ENCODE measurements at regions not wholly inside any gene's neighbourhood (a gene's known extent, or its start where the extent isn't known, plus 50 kb on each side); places are given as distances from the start of the nearest gene placed in this dataset.
"Not testable (repeated sequence)": the region's sequence is repeated elsewhere in the genome, so short reads cannot be mapped to it uniquely, and the experiment has no call there.

GRCh38 chr5:58312299-58312698 is 147.6 kb downstream of the PLK2 start:
- ATAC-seq (ENCODE audit: low read depth in 2 of 2) (no peak), DNase-seq (no peak)
- no peak overlapping the region for H3K27ac Mint-ChIP-seq
- H3K36me3 Mint-ChIP-seq, result no peaks in the 10 kb centered on the region
- no peaks in the 10 kb centered on the region for H3K4me1 Mint-ChIP-seq
- H3K9me3 Mint-ChIP-seq, result peaks cover 0 to 4% (median 0%) of the 10 kb centered on the region in 7 donors
- H3K27me3 Mint-ChIP-seq, result no peaks in the 10 kb centered on the region
- H3K4me3 Mint-ChIP-seq, result no peak overlapping the region

- Mint-ChIP-seq H3K9me3 (peaks cover 0 to 4% (median 0%) of the 10 kb centered on the region in 7 donors), H3K4me3 (no peak overlapping the region), H3K36me3 (no peaks in the 10 kb centered on the region), H3K4me1 (no peaks in the 10 kb centered on the region), H3K27ac (no peak overlapping the region), H3K27me3 (no peaks in the 10 kb centered on the region)
- ATAC-seq (ENCODE audit: low read depth in 2 of 2) (no peak), DNase-seq (no peak)
Observed at GRCh38 chr5:58311526-58311925, 148.4 kb downstream of the PLK2 start.

- H3K27ac Mint-ChIP-seq; ATAC-seq (ENCODE audit: low read depth in 2 of 2); H3K27me3 Mint-ChIP-seq; H3K36me3 Mint-ChIP-seq; H3K4me1 Mint-ChIP-seq; H3K9me3 Mint-ChIP-seq; DNase-seq; H3K4me3 Mint-ChIP-seq: not testable (repeated sequence)
Observed at GRCh38 chr5:58308384-58308783, 151.5 kb downstream of the PLK2 start.

GRCh38 chr5:58300346-58300895 is 159.5 kb downstream of the PLK2 start:
- DNase-seq (no peak), ATAC-seq (ENCODE audit: low read depth in 2 of 2) (no peak)
- H3K27ac Mint-ChIP-seq, result no peak overlapping the region
- H3K36me3 Mint-ChIP-seq, result no peaks in the 10 kb centered on the region
- no peaks in the 10 kb centered on the region for H3K27me3 Mint-ChIP-seq
- no peak overlapping the region for H3K4me3 Mint-ChIP-seq
- no peaks in the 10 kb centered on the region for H3K4me1 Mint-ChIP-seq
- no peaks in the 10 kb centered on the region for H3K9me3 Mint-ChIP-seq

- Mint-ChIP-seq H3K36me3 (no peaks in the 10 kb centered on the region), H3K4me1 (peaks cover 0 to 2% (median 0%) of the 10 kb centered on the region in 3 donors), H3K4me3 (no peak overlapping the region), H3K27me3 (no peaks in the 10 kb centered on the region), H3K9me3 (no peaks in the 10 kb centered on the region), H3K27ac (no peak overlapping the region)
- ATAC-seq (ENCODE audit: low read depth in 2 of 2) (no peak), DNase-seq (no peak)
Observed at GRCh38 chr5:58299256-58299655, 160.6 kb downstream of the PLK2 start.

GRCh38 chr5:58294598-58295305 is 165.1 kb downstream of the PLK2 start:
- Mint-ChIP-seq H3K36me3 (no peaks in the 10 kb centered on the region), H3K27me3 (no peaks in the 10 kb centered on the region), H3K27ac (no peak overlapping the region), H3K9me3 (peaks cover 0 to 6% (median 2%) of the 10 kb centered on the region in 7 donors), H3K4me3 (no peak overlapping the region), H3K4me1 (peaks cover 0 to 4% (median 0%) of the 10 kb centered on the region in 3 donors)
- DNase-seq (peak; percentile 0), ATAC-seq (ENCODE audit: low read depth in 2 of 2) (peak in 1 of 2 donors; percentile 68)

- H3K9me3 Mint-ChIP-seq; H3K27me3 Mint-ChIP-seq; H3K4me1 Mint-ChIP-seq; ATAC-seq (ENCODE audit: low read depth in 2 of 2); H3K4me3 Mint-ChIP-seq; H3K27ac Mint-ChIP-seq; H3K36me3 Mint-ChIP-seq; DNase-seq: not testable (repeated sequence)
Observed at GRCh38 chr5:58288275-58288674, 171.6 kb downstream of the PLK2 start.

GRCh38 chr5:58286741-58287140 is 173.1 kb downstream of the PLK2 start:
- H3K27ac Mint-ChIP-seq, result no peak overlapping the region

GRCh38 chr5:58285900-58286299 is 174.0 kb downstream of the PLK2 start:
- Mint-ChIP-seq H3K4me1 (no peaks in the 10 kb centered on the region), H3K27ac (no peak overlapping the region), H3K27me3 (peaks cover 0 to 8% (median 0%) of the 10 kb centered on the region in 3 donors), H3K4me3 (no peak overlapping the region), H3K9me3 (peaks cover 0 to 4% (median 0%) of the 10 kb centered on the region in 7 donors), H3K36me3 (no peaks in the 10 kb centered on the region)
- no peak for ATAC-seq (ENCODE audit: low read depth in 2 of 2)
- DNase-seq, result no peak

More at GRCh38 chr5:58286741-58287140, 173.1 kb downstream of the PLK2 start:
- Mint-ChIP-seq H3K36me3 (no peaks in the 10 kb centered on the region), H3K9me3 (peaks cover 0 to 4% (median 0%) of the 10 kb centered on the region in 7 donors), H3K4me1 (no peaks in the 10 kb centered on the region), H3K27me3 (peaks cover 0 to 8% (median 0%) of the 10 kb centered on the region in 3 donors), H3K4me3 (no peak overlapping the region)
- ATAC-seq (ENCODE audit: low read depth in 2 of 2) (no peak), DNase-seq (no peak)

GRCh38 chr5:58284886-58285285 is 175.0 kb downstream of the PLK2 start:
- peaks cover 0 to 4% (median 0%) of the 10 kb centered on the region in 7 donors for H3K9me3 Mint-ChIP-seq
- ATAC-seq (ENCODE audit: low read depth in 2 of 2) (no peak), DNase-seq (no peak)
- H3K27ac Mint-ChIP-seq, result no peak overlapping the region
- H3K27me3 Mint-ChIP-seq, result peaks cover 0 to 8% (median 0%) of the 10 kb centered on the region in 3 donors
- no peaks in the 10 kb centered on the region for H3K36me3 Mint-ChIP-seq
- no peaks in the 10 kb centered on the region for H3K4me1 Mint-ChIP-seq
- no peak overlapping the region for H3K4me3 Mint-ChIP-seq

GRCh38 chr5:58281189-58281588 is 178.7 kb downstream of the PLK2 start:
- Mint-ChIP-seq H3K27ac (peak overlapping the region in 1 of 6 donors; percentile 5), H3K4me3 (no peak overlapping the region), H3K4me1 (no peaks in the 10 kb centered on the region), H3K9me3 (peaks cover 0 to 1% (median 0%) of the 10 kb centered on the region in 7 donors), H3K36me3 (no peaks in the 10 kb centered on the region), H3K27me3 (peaks cover 0 to 5% (median 4%) of the 10 kb centered on the region in 3 donors)
- DNase-seq (no peak), ATAC-seq (ENCODE audit: low read depth in 2 of 2) (no peak)

- ATAC-seq (ENCODE audit: low read depth in 2 of 2) (no peak), DNase-seq (no peak)
- Mint-ChIP-seq H3K9me3 (peaks cover 0 to 1% (median 0%) of the 10 kb centered on the region in 7 donors), H3K4me1 (no peaks in the 10 kb centered on the region), H3K4me3 (no peak overlapping the region), H3K27me3 (peaks cover 0 to 5% (median 0%) of the 10 kb centered on the region in 3 donors), H3K27ac (no peak overlapping the region), H3K36me3 (no peaks in the 10 kb centered on the region)
Observed at GRCh38 chr5:58279259-58279658, 180.6 kb downstream of the PLK2 start.

- H3K4me1 Mint-ChIP-seq, result no peaks in the 10 kb centered on the region
- DNase-seq (no peak), ATAC-seq (ENCODE audit: low read depth in 2 of 2) (no peak)
- H3K27me3 Mint-ChIP-seq, result peaks cover 0 to 11% (median 9%) of the 10 kb centered on the region in 3 donors
- H3K36me3 Mint-ChIP-seq, result no peaks in the 10 kb centered on the region
- peaks cover 0 to 1% (median 0%) of the 10 kb centered on the region in 7 donors for H3K9me3 Mint-ChIP-seq
- no peak overlapping the region for H3K4me3 Mint-ChIP-seq
- H3K27ac Mint-ChIP-seq, result no peak overlapping the region
Observed at GRCh38 chr5:58276431-58276830, 183.5 kb downstream of the PLK2 start.

GRCh38 chr5:58275516-58275915 is 184.4 kb downstream of the PLK2 start:
- no peak overlapping the region for H3K4me3 Mint-ChIP-seq
- no peak overlapping the region for H3K27ac Mint-ChIP-seq
- H3K36me3 Mint-ChIP-seq, result no peaks in the 10 kb centered on the region
- H3K4me1 Mint-ChIP-seq, result no peaks in the 10 kb centered on the region
- no peak for ATAC-seq (ENCODE audit: low read depth in 2 of 2)
- peaks cover 0 to 1% (median 0%) of the 10 kb centered on the region in 7 donors for H3K9me3 Mint-ChIP-seq
- peaks cover 0 to 11% (median 9%) of the 10 kb centered on the region in 3 donors for H3K27me3 Mint-ChIP-seq
- no peak for DNase-seq

Data from naive B cell (primary cell).